ENCODE measurements at regions not wholly inside any gene's neighbourhood (a gene's known extent, or its start where the extent isn't known, plus 50 kb on each side); places are given as distances from the start of the nearest gene placed in this dataset.
"Not testable (repeated sequence)": the region's sequence is repeated elsewhere in the genome, so short reads cannot be mapped to it uniquely, and the experiment has no call there.

DNA sequence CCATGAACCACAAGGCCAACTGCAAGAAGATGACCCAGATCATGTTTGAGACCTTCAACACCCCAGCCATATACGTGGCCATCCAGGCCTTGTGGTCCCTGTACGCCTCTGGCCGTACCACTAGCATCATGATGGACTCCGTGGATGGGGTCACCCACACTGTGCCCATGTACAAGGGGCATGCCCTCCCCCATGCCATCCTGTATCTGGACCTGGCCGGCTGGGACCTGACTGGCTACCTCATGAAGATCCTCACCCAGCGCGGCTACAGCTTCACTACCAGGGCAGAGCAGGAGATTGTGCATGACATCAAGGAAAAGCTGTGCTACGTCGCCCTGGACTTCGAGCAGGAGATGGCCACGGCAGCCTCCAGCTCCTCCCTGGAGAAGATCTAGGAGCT is 153.7 kb downstream of the CAVIN4 start:
- ChIA-PET CTCF (interaction anchor here (1.2 to 3.1 kb wide), 2 partner anchors 17 to 22 kb away, joined by 3 to 11 read pairs; no protein-coding TSS in a partner anchor), POLR2A (no interaction called here)
- TF ChIP-seq, protein P1, sequence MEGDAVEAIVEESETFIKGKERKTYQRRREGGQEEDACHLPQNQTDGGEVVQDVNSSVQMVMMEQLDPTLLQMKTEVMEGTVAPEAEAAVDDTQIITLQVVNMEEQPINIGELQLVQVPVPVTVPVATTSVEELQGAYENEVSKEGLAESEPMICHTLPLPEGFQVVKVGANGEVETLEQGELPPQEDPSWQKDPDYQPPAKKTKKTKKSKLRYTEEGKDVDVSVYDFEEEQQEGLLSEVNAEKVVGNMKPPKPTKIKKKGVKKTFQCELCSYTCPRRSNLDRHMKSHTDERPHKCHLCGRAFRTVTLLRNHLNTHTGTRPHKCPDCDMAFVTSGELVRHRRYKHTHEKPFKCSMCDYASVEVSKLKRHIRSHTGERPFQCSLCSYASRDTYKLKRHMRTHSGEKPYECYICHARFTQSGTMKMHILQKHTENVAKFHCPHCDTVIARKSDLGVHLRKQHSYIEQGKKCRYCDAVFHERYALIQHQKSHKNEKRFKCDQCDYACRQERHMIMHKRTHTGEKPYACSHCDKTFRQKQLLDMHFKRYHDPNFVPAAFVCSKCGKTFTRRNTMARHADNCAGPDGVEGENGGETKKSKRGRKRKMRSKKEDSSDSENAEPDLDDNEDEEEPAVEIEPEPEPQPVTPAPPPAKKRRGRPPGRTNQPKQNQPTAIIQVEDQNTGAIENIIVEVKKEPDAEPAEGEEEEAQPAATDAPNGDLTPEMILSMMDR (IDR thresholded peaks at IDR 0.05; ENCODE audit: control extremely low read depth, extremely low read depth, low read depth, missing control alignments): no peak
- DNase-seq (ENCODE audit: extremely low spot score): no peak

DNA sequence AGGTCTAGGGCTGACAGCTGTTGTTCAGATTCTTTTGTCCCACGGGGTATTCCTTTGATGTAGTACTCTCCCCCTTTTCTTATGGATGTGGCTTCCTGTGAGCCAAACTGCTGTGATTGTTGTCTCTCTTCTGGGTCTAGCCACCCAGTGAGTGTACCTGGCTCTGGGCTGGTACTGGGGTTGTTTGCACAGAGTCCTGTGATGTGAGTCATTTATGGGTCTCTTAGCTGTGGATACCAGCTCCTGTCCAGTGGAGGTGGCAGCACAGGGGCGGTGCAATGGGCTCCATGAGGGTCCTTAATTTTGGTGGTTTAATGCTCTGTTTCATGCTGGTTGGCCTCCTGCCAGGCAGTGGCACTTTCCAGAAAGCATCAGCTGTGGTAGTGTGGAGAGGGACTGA is 161.3 kb downstream of the CAVIN4 start:
- no peak for DNase-seq (ENCODE audit: extremely low spot score)
- ChIA-PET CTCF (interaction anchor here (0.9 to 1.1 kb wide), 2 partner anchors 25 to 28 kb away, joined by 3 read pairs; no protein-coding TSS in a partner anchor), POLR2A (no interaction called here)
- TF ChIP-seq, protein P1 (IDR thresholded peaks at IDR 0.05; ENCODE audit: control extremely low read depth, extremely low read depth, low read depth, missing control alignments): no peak

DNA sequence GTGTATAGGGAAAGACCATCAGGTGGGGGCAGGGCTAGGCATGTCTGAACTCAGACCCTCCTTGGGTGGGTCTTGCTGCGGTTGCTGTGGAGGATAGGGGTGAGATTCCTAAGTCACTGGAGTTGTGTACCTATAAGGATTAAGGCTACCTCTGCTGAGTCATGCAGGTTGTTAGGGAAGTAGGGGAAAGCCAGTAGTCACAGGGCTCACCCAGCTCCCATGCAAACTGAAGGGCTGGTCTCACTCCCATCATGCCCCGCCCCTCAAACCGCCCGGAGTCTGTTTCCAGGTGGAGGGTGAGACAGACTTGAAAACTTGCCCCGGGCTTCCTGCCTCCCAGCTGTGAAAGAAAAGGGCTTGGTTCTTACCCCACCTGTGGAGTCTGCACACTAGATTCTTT is 161.8 kb downstream of the CAVIN4 start:
- CTCF ChIA-PET: no interaction called here
- POLR2A ChIA-PET: no interaction called here
- DNase-seq (ENCODE audit: extremely low spot score): no peak
- TF ChIP-seq, protein P1 (IDR thresholded peaks at IDR 0.05; ENCODE audit: control extremely low read depth, extremely low read depth, low read depth, missing control alignments): no peak

DNA sequence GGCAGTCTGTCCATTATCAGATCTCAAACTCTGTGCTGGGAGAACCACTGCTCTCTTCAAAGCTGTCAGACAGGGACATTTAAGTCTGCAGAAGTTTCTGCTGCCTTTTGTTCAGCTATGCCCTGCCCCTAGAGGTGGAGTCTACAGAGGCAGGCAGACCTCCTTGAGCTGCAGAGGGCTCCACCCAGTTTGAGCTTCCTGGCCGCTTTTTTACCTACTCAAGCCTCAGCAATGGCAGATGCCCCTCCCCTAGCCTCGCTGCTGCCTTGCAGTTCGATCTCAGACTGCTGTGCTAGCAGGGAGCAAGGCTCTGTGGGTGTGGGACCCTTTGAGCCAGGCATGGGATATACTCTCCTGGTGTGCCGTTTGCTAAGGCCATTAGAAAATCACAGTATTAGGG is 171.1 kb downstream of the CAVIN4 start:
- POLR2A ChIA-PET; DNase-seq (ENCODE audit: extremely low spot score): not testable (repeated sequence)
- CTCF ChIA-PET: interaction anchor here (1.2 kb wide), 1 partner anchor 39 kb away, joined by 3 read pairs; no protein-coding TSS in a partner anchor

DNA sequence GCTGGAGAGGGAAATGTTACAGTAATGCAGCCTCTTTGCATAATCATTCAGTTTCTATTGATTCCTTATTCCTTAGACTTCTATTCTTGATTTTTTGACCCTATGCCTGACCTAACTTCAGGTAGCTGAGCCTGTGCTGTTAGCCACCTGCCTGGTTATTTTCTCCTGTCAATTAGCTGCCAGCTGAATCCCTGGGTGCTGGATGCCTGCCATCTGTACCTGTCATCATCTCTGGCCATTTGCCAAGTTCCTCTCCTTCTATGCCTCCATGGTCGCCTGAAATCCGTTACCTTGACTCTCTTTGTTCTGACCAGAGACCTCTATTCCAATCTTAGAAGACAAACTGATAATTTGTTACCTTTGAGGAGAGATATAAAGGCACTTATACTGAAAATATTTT is 178.3 kb downstream of the CAVIN4 start:
- ChIA-PET POLR2A (no interaction called here), CTCF (no interaction called here)
- TF ChIP-seq, protein P1 (IDR thresholded peaks at IDR 0.05; ENCODE audit: control extremely low read depth, extremely low read depth, low read depth, missing control alignments): no peak
- no peak for DNase-seq (ENCODE audit: extremely low spot score)

DNA sequence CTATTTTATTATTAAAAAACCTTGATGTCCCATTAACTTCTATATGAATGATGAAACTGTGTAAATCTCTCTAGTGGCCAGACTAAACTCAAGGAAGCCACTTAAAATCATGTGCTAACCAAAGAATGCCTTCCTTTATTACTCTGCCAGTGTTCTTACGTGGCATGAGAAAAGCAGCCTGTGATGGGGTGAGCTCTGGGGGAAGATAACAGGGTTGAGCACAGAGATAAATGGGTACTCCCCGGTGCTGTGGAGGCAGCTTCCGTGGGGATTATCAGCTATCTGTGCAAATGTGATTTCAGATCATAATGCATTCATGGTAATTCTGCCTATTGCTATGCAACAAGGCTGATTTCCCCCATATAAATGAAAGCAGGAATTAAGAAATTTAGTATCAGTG is 181.3 kb downstream of the CAVIN4 start:
- ChIA-PET CTCF (no interaction called here), POLR2A (no interaction called here)
- TF ChIP-seq, protein P1 (IDR thresholded peaks at IDR 0.05; ENCODE audit: control extremely low read depth, extremely low read depth, low read depth, missing control alignments): no peak
- no peak for DNase-seq (ENCODE audit: extremely low spot score)

DNA sequence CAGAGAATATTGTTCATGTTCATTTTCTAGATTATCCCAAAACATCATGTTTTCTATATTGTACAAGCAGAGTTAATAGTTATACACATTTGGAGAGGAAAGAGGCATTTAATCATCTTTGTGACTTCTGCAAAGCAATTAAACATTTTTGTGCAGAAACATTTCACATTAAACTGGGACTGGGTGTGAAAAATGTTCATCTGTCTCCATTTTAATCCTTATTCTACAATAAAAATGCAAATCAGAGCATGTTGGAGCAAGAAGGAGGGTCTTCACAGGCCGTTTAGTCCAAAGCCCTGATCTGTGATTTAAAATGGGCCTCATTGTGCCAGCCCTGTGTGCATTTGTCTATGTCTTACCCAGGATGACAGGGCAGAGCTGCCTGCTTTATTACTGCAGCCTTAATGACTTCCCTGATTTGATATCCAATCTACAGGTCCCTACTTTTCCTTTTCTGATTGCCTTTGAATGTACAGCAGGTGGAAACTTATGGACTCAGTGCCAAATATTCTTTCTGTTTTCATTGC is 183.5 kb downstream of the CAVIN4 start:
- ChIA-PET CTCF (interaction anchor here (1.4 kb wide), 1 partner anchor 11 kb away, joined by 5 read pairs; no protein-coding TSS in a partner anchor), POLR2A (no interaction called here)
- TF ChIP-seq, protein P1 (IDR thresholded peaks at IDR 0.05; ENCODE audit: control extremely low read depth, extremely low read depth, low read depth, missing control alignments): no peak
- no peak for DNase-seq (ENCODE audit: extremely low spot score)

Measured in GM10248 (cell line).